Small intestine (tissue), 7 donors: ENCODE measurements at regions not wholly inside any gene's neighbourhood (a gene's known extent, or its start where the extent isn't known, plus 50 kb on each side); places are given as distances from the start of the nearest gene placed in this dataset.

Experiments
- DNase-seq, 2 donors: peaks; one replicate each; pipeline versions ENCODE4 v3.0.0 to v3.0.0-alpha.2; 2013
- FAIRE-seq: peaks from 2 replicates; lab custom pipeline; 2012; peaks lifted over from hg19 to GRCh38; lab: Jason Lieb, UNC
- H3K27ac ChIP-seq, 3 donors: one replicate each; pipeline ENCODE4 v1.5.1; 2013; ENCODE audit warnings: low read length in 2 of 3, mild to moderate bottlenecking in 2 of 3, control low read depth in 1 of 3, inconsistent platforms in 1 of 3, low read depth in 1 of 3, moderate library complexity in 1 of 3
- H3K27me3 ChIP-seq, 3 donors: one replicate each; pipeline ENCODE4 v1.6.1; 2013; ENCODE audit warnings: low read length in 3 of 3, inconsistent platforms in 1 of 3; ENCODE audit not compliant: control insufficient read depth in 3 of 3, insufficient read depth in 3 of 3
- H3K36me3 ChIP-seq, 3 donors: one replicate each; pipeline ENCODE4 v1.6.1; 2013; ENCODE audit warnings: low read length in 3 of 3, inconsistent platforms in 1 of 3, low read depth in 1 of 3, mild to moderate bottlenecking in 1 of 3, moderate library complexity in 1 of 3; ENCODE audit not compliant: control insufficient read depth in 3 of 3, insufficient read depth in 2 of 3
- H3K4me1 ChIP-seq, 3 donors: one replicate each; pipeline ENCODE4 v1.6.1; 2013; ENCODE audit warnings: low read length in 2 of 3, inconsistent platforms in 1 of 3, low read depth in 1 of 3, mild to moderate bottlenecking in 1 of 3, moderate library complexity in 1 of 3; ENCODE audit not compliant: control insufficient read depth in 3 of 3, insufficient read depth in 2 of 3
- H3K4me3 ChIP-seq, 3 donors: one replicate each; pipeline ENCODE4 v1.5.1; 2013; ENCODE audit warnings: low read length in 3 of 3, control low read depth in 1 of 3, inconsistent platforms in 1 of 3, low read depth in 1 of 3, mild to moderate bottlenecking in 1 of 3, moderate library complexity in 1 of 3
- H3K9me3 ChIP-seq, 2 donors: one replicate each; pipeline ENCODE4 v1.6.1; 2013; ENCODE audit warnings: low read depth in 1 of 2, low read length in 1 of 2; ENCODE audit not compliant: control insufficient read depth in 2 of 2, insufficient read depth in 1 of 2
- WGBS, 3 donors: extraction: QIAGEN DNeasy Blood & Tissue Kit; methylation state at CpG; one replicate each; pipeline ENCODE4 v1.1.7; 2013; 5-methylcytosine and 5-hydroxymethylcytosine counted together
- donor health status: healthy with polysubstance abuse.
- donor health status: control.
- donor health status: control.
- donor health status: Bipolar disorder and iron deficiency.
- donor health status: healthy.

- WGBS, 3 donors, result 21 to 36% (median 35%) methylated on average over 29 of the region's 29 CpGs
- H3K9me3 ChIP-seq, result no peaks in the 10 kb centered on the region
- FAIRE-seq, result no peak
- H3K36me3 ChIP-seq, result no peaks in the 10 kb centered on the region
- no peaks in the 10 kb centered on the region for H3K4me1 ChIP-seq
- H3K27me3 ChIP-seq, result peaks cover 0 to 10% (median 2%) of the 10 kb centered on the region in 3 donors
- H3K27ac ChIP-seq, result no peak overlapping the region
- peak; percentile 47 to 49 for DNase-seq
- no peak overlapping the region for H3K4me3 ChIP-seq
Observed at GRCh38 chr17:37844158-37844976, 79.8 kb upstream of the TBC1D3K start.

DNA sequence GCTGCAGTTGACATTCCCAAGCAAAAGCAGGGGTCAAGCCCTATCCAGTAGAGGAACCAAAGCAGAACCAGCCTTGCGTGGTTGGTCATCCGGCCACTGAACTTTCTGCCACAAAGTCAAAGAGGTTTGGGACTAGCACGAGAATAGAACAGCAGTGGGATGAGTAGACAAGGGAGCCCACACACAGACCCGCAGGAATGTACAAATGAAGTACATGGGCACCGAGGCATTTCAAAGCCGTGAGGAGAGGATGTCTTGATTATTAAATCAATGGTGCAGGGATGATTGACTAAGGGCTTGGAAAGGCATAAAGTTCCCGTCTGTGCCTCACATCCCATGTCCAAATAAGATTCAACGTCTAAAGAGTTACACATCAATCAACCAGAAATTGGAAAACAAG is 81.8 kb upstream of the TBC1D3K start:
- FAIRE-seq, result no peak
- Histone ChIP-seq H3K36me3 (no peaks in the 10 kb centered on the region), H3K27me3 (peaks cover 0 to 10% (median 3%) of the 10 kb centered on the region in 3 donors), H3K4me1 (no peaks in the 10 kb centered on the region), H3K9me3 (no peaks in the 10 kb centered on the region), H3K4me3 (no peak overlapping the region), H3K27ac (no peak overlapping the region)
- DNase-seq, result no peak
- 87 to 96% (median 91%) methylated on average over 8 of the region's 8 CpGs for WGBS, 3 donors

DNA sequence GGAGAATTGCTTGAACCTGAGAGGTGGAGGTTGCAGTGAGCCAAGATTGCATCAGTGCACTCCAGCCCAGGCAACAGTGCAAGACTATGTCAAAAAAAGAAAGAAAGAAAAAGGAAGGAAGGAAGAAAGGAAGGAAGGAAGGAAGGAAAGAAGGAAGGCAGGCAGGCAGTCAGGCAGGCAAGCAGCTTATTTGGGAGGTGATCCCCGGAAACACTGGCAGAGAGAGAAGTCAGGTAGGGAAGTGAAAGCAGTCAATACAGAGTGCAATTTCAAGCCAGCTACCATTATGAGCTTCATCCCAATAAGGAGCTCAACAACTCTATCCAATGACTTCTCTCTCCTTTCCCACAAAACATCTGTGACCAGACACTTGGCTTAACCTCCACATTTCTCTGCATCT is 83.0 kb upstream of the TBC1D3K start:
- Histone ChIP-seq H3K4me3 (no peak overlapping the region), H3K27ac (no peak overlapping the region), H3K9me3 (no peaks in the 10 kb centered on the region), H3K27me3 (peaks cover 0 to 11% (median 3%) of the 10 kb centered on the region in 3 donors), H3K4me1 (no peaks in the 10 kb centered on the region), H3K36me3 (no peaks in the 10 kb centered on the region)
- WGBS, 3 donors, result 70 to 76% (median 71%) methylated on average over 1 of the region's 1 CpG
- no peak for FAIRE-seq
- no peak for DNase-seq

- Histone ChIP-seq H3K27me3 (peaks cover 0 to 12% (median 3%) of the 10 kb centered on the region in 3 donors), H3K36me3 (no peaks in the 10 kb centered on the region), H3K4me1 (no peaks in the 10 kb centered on the region), H3K4me3 (no peak overlapping the region), H3K27ac (no peak overlapping the region), H3K9me3 (no peaks in the 10 kb centered on the region)
- 93 to 96% (median 95%) methylated on average over 6 to 7 of the region's 7 CpGs for WGBS, 3 donors
- FAIRE-seq (no peak), DNase-seq (no peak)
Observed at GRCh38 chr17:37840576-37840975, 83.6 kb upstream of the TBC1D3K start.

DNA sequence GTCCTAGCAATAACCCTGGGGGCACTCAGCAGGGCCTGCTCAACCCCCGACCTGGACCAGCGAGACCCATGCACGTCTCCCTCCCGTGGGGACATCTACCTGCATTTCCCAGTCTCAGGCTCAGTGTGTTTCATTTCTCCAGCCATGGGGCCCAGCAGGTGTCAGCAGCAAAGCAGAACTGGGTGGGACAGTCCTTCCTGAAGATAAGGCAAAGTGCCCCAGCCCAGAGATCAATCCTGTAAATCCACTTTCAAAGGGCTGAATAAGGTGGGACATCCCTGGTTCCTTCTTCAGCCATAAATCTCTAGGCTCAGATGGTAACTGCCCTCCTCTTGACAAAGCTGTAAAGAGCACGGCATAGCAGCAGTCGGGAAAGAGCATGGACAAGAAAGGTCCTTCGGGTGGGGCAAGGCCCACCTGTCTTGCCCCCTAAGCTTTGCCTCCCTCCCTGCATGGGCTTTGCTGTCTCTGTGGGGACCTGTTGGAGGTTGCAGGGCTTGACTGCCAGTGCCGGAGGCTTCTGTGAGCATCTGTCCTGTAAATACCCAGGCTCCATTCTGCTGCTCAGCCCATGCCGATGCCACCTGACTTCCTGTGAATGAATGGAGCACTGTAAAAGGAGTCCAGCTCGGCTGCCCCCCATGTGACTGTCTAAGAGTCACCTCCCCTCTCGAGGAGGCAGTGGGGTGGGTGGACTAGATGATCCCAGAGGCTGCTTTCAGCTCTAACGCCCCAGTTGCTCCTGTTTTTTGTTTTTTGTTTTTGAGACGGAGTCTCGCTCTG is 84.8 kb upstream of the TBC1D3K start:
- Histone ChIP-seq H3K9me3 (no peaks in the 10 kb centered on the region), H3K4me1 (no peaks in the 10 kb centered on the region), H3K27me3 (peaks cover 0 to 9% (median 3%) of the 10 kb centered on the region in 3 donors), H3K36me3 (no peaks in the 10 kb centered on the region), H3K4me3 (no peak overlapping the region), H3K27ac (no peak overlapping the region)
- WGBS, 3 donors, result 60 to 76% (median 67%) methylated on average over 14 of the region's 14 CpGs
- DNase-seq (peak in 1 of 2 donors; percentile 17), FAIRE-seq (no peak)

- H3K4me1 ChIP-seq, result no peaks in the 10 kb centered on the region
- no peaks in the 10 kb centered on the region for H3K36me3 ChIP-seq
- H3K9me3 ChIP-seq, result no peaks in the 10 kb centered on the region
- 83 to 89% (median 88%) methylated on average over 8 of the region's 8 CpGs for WGBS, 3 donors
- H3K27ac ChIP-seq, result no peak overlapping the region
- no peak overlapping the region for H3K4me3 ChIP-seq
- DNase-seq, result no peak
- H3K27me3 ChIP-seq, result peaks cover 0 to 4% (median 3%) of the 10 kb centered on the region in 3 donors
- no peak for FAIRE-seq
Observed at GRCh38 chr17:37838276-37838675, 85.9 kb upstream of the TBC1D3K start.

- no peaks in the 10 kb centered on the region for H3K9me3 ChIP-seq
- no peaks in the 10 kb centered on the region for H3K36me3 ChIP-seq
- DNase-seq, result no peak
- WGBS, 3 donors, result 93 to 98% (median 98%) methylated on average over 2 of the region's 2 CpGs
- FAIRE-seq, result no peak
- no peak overlapping the region for H3K27ac ChIP-seq
- H3K27me3 ChIP-seq, result peaks cover 0 to 3% (median 2%) of the 10 kb centered on the region in 3 donors
- H3K4me1 ChIP-seq, result no peaks in the 10 kb centered on the region
- H3K4me3 ChIP-seq, result no peak overlapping the region
Observed at GRCh38 chr17:37836593-37836992, 87.6 kb upstream of the TBC1D3K start.

GRCh38 chr17:37834168-37834567 is 89.3 kb upstream of the HNF1B start:
- Histone ChIP-seq H3K36me3 (no peaks in the 10 kb centered on the region), H3K27me3 (peaks cover 0 to 2% (median 0%) of the 10 kb centered on the region in 3 donors), H3K4me3 (no peak overlapping the region), H3K9me3 (no peaks in the 10 kb centered on the region), H3K27ac (no peak overlapping the region), H3K4me1 (no peaks in the 10 kb centered on the region)
- 85 to 92% (median 87%) methylated on average over 2 of the region's 2 CpGs for WGBS, 3 donors
- DNase-seq (no peak), FAIRE-seq (no peak)
